Coronary artery (tissue), 2 donors: ENCODE measurements at regions not wholly inside any gene's neighbourhood (a gene's known extent, or its start where the extent isn't known, plus 50 kb on each side); places are given as distances from the start of the nearest gene placed in this dataset.

Experiments
- DNase-seq: peaks from one replicate; pipeline ENCODE4 v3.0.0-alpha.2; 2017; ENCODE audit warnings: low spot score
- H3K27ac ChIP-seq, 2 donors: fragments of 200-600 bp; sonication (generic); one replicate each; pipeline ENCODE4 v1.5.1; 2016 to 2019
- H3K4me3 ChIP-seq: fragments of 200-600 bp; sonication (generic); 2 replicates; pipeline ENCODE4 v1.5.1; 2016; ENCODE audit warnings: mild to moderate bottlenecking, moderate library complexity
- CTCF ChIP-seq: fragments of 200-600 bp; sonication (generic); IDR thresholded peaks from one replicate; pipeline ENCODE4 v1.5.1; 2019; ENCODE audit warnings: antibody characterized with exemption

DNA sequence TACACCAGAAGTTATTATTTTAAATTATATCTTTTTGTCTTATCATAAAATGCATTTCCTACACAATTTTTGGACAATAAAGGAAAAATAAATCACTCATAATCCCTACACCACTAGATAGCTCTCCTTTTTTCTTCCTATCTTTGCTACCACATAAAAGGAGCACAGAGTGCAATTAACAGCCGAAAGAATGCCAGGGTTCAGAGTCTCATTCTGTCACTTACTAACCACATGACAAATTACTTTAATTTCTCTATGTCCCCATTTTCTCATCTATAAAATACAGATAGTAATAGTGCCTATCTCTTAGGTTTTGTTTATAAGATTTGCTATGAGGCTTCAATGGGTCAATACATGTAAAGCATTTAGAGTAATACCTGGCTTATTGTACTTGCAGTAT is 158.7 kb upstream of the GRIN3A start:
- no peak for DNase-seq
- no peak for TF ChIP-seq CTCF
- H3K27ac ChIP-seq: no peak overlapping the region
- no peak overlapping the region for H3K4me3 ChIP-seq

DNA sequence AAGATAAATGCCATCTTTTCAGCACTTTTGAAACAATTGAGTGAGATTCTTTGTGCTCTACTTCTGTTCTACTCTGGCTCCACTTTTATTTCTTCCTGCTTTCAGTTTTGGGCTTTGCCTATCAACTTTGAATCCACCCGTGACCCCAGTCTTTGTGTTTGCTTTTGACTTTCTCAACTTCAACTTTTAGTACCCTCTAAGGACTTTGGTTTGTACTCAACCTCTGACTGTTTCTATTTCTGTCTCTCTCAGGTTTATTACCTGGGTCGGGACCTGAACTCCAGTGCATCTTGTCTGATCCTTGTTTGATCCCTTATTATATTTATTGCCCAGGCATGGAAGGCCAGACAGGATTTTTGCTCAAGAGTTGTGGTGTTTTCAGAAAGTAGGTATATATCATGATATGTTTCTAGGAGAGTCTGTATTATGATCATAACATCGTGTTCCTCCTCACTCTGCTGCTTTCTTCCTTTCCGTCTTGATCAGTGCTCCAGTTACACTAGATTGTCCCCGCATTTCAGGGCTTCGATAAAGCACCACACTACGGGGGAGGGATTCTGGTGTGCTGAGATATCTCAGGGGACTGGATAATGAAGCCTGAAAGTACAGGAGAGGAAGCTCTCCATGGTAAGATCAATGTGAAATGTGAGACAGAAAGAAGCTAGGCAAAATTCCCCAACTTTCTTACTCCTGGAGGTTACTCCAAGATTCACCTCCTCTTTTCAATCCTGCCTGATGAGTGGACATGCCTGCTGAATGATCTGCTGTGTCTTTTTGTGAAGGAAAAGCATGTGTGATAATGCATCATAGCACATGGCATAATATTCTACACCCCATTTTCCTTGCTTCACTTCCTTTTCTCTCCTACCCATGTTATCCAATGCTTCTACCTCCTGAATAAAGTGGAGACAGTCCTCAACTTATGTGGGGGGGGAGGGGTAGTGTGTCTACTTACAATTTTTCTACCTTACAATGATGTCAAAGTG is 155.5 kb upstream of the GRIN3A start:
- no peak for DNase-seq
- TF ChIP-seq CTCF: no peak
- H3K4me3 ChIP-seq: no peak overlapping the region
- H3K27ac ChIP-seq: no peak overlapping the region

GRCh38 chr9:101881508-101881907 is 143.1 kb upstream of the GRIN3A start:
- TF ChIP-seq CTCF: no peak
- no peak overlapping the region for H3K4me3 ChIP-seq
- H3K27ac ChIP-seq: no peak overlapping the region
- DNase-seq: no peak

GRCh38 chr9:101880846-101881245 is 142.4 kb upstream of the GRIN3A start:
- H3K4me3 ChIP-seq: no peak overlapping the region
- DNase-seq: no peak
- no peak for TF ChIP-seq CTCF
- H3K27ac ChIP-seq: no peak overlapping the region

DNA sequence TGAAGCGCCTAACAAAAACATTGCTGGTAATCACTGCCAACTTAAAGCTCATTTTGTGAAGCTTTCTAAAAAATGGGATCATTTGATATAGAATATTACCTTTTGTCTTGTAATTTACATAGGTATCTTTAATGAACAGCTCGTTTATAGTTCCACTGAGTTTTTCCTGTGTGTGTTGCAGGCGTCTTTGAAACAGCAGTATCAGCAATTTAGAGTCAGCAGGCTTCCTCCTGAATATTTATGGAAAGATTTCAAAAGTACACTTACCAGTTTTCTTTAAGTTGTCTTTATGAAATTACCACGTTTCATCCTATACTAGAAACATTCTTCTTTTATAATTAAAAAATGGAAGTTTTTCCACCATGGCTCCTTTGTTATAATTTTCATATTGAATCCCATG is 140.3 kb upstream of the GRIN3A start:
- no peak overlapping the region for H3K27ac ChIP-seq
- DNase-seq: no peak
- no peak for TF ChIP-seq CTCF
- H3K4me3 ChIP-seq: no peak overlapping the region

- DNase-seq: no peak
- no peak for TF ChIP-seq CTCF
- H3K4me3 ChIP-seq: no peak overlapping the region
- H3K27ac ChIP-seq: no peak overlapping the region
These were observed 139.0 kb upstream of the GRIN3A start for GRCh38 chr9:101877439-101877838.

- Histone ChIP-seq H3K4me3 (no peak overlapping the region), H3K27ac (no peak overlapping the region)
- no peak for DNase-seq
- no peak for TF ChIP-seq CTCF
These were observed 123.0 kb upstream of the GRIN3A start for GRCh38 chr9:101861472-101861871.
